ENCODE measurements at regions not wholly inside any gene's neighbourhood (a gene's known extent, or its start where the extent isn't known, plus 50 kb on each side); places are given as distances from the start of the nearest gene placed in this dataset.

GRCh38 chr6:168192195-168192900 is 113.3 kb upstream of the FRMD1 start:
- TF ChIP-seq ZNF8 (CRISPR knock-in tag; IDR thresholded peaks at IDR 0.05) = no peak
- no peak for TF ChIP-seq ZNF70 (CRISPR knock-in tag; IDR thresholded peaks at IDR 0.05)
- TF ChIP-seq RARB (CRISPR knock-in tag; IDR thresholded peaks at IDR 0.05) = no peak
- no peak for TF ChIP-seq TOX (CRISPR knock-in tag; IDR thresholded peaks at IDR 0.05; ENCODE audit: borderline replicate concordance)
- no peak for TF ChIP-seq ZFP30 (CRISPR knock-in tag; IDR thresholded peaks at IDR 0.05)
- TF ChIP-seq TCF4 (CRISPR knock-in tag; IDR thresholded peaks at IDR 0.05; ENCODE audit: borderline replicate concordance) = no peak
- no peak for TF ChIP-seq ISL1 (CRISPR knock-in tag; IDR thresholded peaks at IDR 0.05)
- TF ChIP-seq, protein P1, sequence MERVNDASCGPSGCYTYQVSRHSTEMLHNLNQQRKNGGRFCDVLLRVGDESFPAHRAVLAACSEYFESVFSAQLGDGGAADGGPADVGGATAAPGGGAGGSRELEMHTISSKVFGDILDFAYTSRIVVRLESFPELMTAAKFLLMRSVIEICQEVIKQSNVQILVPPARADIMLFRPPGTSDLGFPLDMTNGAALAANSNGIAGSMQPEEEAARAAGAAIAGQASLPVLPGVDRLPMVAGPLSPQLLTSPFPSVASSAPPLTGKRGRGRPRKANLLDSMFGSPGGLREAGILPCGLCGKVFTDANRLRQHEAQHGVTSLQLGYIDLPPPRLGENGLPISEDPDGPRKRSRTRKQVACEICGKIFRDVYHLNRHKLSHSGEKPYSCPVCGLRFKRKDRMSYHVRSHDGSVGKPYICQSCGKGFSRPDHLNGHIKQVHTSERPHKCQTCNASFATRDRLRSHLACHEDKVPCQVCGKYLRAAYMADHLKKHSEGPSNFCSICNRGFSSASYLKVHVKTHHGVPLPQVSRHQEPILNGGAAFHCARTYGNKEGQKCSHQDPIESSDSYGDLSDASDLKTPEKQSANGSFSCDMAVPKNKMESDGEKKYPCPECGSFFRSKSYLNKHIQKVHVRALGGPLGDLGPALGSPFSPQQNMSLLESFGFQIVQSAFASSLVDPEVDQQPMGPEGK (CRISPR knock-in tag; IDR thresholded peaks at IDR 0.05; ENCODE audit: borderline replicate concordance) = no peak
- no peak for TF ChIP-seq CSRNP3 (CRISPR knock-in tag; IDR thresholded peaks at IDR 0.05)
- no peak for TF ChIP-seq OSR1 (CRISPR knock-in tag; IDR thresholded peaks at IDR 0.05)
- TF ChIP-seq ZFP3 (CRISPR knock-in tag; IDR thresholded peaks at IDR 0.05) = no peak
- no peak for TF ChIP-seq SNAI2 (CRISPR knock-in tag; IDR thresholded peaks at IDR 0.05)
- no peak for TF ChIP-seq TSHZ2 (CRISPR knock-in tag; IDR thresholded peaks at IDR 0.05)
- TF ChIP-seq GLIS3 (CRISPR knock-in tag; IDR thresholded peaks at IDR 0.05) = no peak
- TF ChIP-seq POU6F1 (CRISPR knock-in tag; IDR thresholded peaks at IDR 0.05; ENCODE audit: borderline replicate concordance, low read depth) = no peak
- ATAC-seq = no peak

DNA sequence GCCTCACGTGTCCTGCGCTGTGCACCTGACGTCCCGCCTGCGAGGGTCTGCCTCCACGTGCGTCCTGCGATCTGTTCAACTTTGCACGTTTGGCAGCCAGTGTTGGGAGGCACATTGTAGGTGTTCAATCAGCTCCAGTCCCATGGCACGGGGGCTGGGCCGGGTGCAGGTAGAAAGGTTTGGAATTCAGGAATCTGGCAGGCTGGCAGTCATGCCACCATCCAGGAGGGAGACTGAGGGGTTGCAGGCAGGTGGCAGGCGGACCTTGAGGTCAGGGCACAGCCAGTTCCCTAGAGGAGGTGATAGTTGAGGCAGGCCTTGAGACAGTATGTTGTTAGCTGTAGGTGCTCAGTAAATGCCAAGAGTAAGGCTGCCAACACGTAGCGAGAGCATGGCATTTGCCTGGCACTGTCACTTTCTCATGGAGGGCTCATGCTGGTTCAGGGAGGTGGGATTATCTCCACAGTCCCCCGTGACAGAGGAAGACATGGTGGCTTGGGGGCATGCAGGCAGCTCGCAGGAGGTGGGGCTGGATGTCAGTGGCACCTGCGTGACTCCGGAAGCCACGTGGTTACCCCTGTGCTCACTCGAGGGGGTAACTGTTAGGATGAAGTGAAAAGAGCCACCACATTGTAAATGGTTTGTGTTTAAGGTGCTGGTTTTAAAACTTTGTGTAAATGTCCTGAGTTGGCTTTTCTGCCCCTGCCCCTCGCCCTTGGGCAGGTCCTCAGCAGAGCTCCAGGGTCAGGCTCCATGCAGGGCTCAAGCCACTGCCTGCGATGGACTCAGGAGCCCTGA is 111.8 kb upstream of the FRMD1 start:
- no peak for ATAC-seq
- TF ChIP-seq ZC3H10 (CRISPR knock-in tag; IDR thresholded peaks at IDR 0.05) (no peak), PPARA (CRISPR knock-in tag; IDR thresholded peaks at IDR 0.05; ENCODE audit: borderline replicate concordance) (no peak), SNAI2 (CRISPR knock-in tag; IDR thresholded peaks at IDR 0.05) (no peak), CSRNP3 (CRISPR knock-in tag; IDR thresholded peaks at IDR 0.05) (no peak), ZNF8 (CRISPR knock-in tag; IDR thresholded peaks at IDR 0.05) (no peak)

GRCh38 chr6:168190014-168190405 is 111.0 kb upstream of the FRMD1 start:
- ATAC-seq = no peak
- TF ChIP-seq POU6F1 (CRISPR knock-in tag; IDR thresholded peaks at IDR 0.05; ENCODE audit: borderline replicate concordance, low read depth) = no peak
- TF ChIP-seq ESRRG (CRISPR knock-in tag; IDR thresholded peaks at IDR 0.05) = no peak
- TF ChIP-seq ISL1 (CRISPR knock-in tag; IDR thresholded peaks at IDR 0.05) = no peak
- TF ChIP-seq OSR1 (CRISPR knock-in tag; IDR thresholded peaks at IDR 0.05) = no peak
- TF ChIP-seq TSHZ2 (CRISPR knock-in tag; IDR thresholded peaks at IDR 0.05) = no peak
- TF ChIP-seq PPARA (CRISPR knock-in tag; IDR thresholded peaks at IDR 0.05; ENCODE audit: borderline replicate concordance) = no peak
- TF ChIP-seq ZNF8 (CRISPR knock-in tag; IDR thresholded peaks at IDR 0.05) = no peak
- TF ChIP-seq ZC3H10 (CRISPR knock-in tag; IDR thresholded peaks at IDR 0.05) = no peak
- no peak for TF ChIP-seq CREB5 (CRISPR knock-in tag; IDR thresholded peaks at IDR 0.05; ENCODE audit: low read depth)
- TF ChIP-seq CSDC2 (CRISPR knock-in tag; IDR thresholded peaks at IDR 0.05) = no peak
- no peak for TF ChIP-seq TOX (CRISPR knock-in tag; IDR thresholded peaks at IDR 0.05; ENCODE audit: borderline replicate concordance)

Data from SK-N-SH treated with all-trans-retinoic acid at 6 μM for 48 hours (cell line).